Stimulated activated CD8-positive, alpha-beta memory T cell treated with anti-CD3 and anti-CD28 coated beads, Interleukin-15, amount 100 ng/mL, for 1 hour (primary cell): ENCODE measurements at regions not wholly inside any gene's neighbourhood (a gene's known extent, or its start where the extent isn't known, plus 50 kb on each side); places are given as distances from the start of the nearest gene placed in this dataset.
"Not testable (repeated sequence)": the region's sequence is repeated elsewhere in the genome, so short reads cannot be mapped to it uniquely, and the experiment has no call there.

ENCODE experiments used
- DNase-seq: peaks from one replicate; pipeline ENCODE4 v3.0.0-alpha.2; 2020; ENCODE audit warnings: low read depth

GRCh38 chr6:163867518-163868292 is 453.2 kb downstream of the QKI start:
- no peak for DNase-seq

- no peak for DNase-seq
Measured at GRCh38 chr6:163866192-163866591, 451.7 kb downstream of the QKI start.

DNA sequence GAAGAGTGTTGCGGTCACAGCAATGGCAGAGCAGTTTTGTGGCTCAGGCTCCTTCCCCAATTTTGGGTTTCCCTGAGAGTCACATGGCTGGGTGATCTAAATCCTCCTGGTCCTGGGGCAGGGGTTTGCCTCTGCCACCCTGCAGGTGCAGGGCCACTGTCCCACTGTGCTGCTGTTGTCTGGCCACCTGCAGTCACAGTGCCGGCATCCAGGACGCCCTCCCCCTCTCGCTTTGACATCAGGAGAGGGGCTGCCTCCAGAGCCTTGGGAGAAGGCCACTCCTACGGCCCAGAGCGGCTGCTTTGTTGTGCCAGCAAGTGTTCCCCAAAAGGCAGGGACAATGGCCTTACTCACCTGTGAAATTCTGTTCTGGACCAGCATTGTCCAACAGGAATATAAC is 449.0 kb downstream of the QKI start:
- DNase-seq = no peak

GRCh38 chr6:163862701-163863100 is 448.2 kb downstream of the QKI start:
- no peak for DNase-seq

DNA sequence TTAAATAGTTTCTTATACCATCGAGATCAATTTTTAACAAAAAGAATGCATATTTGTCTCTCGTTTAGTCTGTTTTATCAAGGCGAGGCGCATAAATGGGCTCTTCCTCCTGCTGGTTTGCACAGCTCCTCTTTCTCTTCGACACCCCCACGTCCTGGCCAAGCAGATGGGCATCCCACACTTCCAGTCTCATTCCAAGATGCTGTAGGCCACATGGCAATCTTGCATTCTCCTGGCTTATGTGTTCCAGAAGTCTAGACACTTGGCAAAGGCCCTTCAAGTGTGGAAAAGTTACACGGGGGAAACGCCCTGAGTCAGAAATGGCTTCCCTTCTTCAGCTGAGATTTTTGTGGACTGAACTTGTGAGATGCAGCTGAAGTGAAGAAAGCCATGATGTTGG is 447.1 kb downstream of the QKI start:
- DNase-seq = no peak

DNA sequence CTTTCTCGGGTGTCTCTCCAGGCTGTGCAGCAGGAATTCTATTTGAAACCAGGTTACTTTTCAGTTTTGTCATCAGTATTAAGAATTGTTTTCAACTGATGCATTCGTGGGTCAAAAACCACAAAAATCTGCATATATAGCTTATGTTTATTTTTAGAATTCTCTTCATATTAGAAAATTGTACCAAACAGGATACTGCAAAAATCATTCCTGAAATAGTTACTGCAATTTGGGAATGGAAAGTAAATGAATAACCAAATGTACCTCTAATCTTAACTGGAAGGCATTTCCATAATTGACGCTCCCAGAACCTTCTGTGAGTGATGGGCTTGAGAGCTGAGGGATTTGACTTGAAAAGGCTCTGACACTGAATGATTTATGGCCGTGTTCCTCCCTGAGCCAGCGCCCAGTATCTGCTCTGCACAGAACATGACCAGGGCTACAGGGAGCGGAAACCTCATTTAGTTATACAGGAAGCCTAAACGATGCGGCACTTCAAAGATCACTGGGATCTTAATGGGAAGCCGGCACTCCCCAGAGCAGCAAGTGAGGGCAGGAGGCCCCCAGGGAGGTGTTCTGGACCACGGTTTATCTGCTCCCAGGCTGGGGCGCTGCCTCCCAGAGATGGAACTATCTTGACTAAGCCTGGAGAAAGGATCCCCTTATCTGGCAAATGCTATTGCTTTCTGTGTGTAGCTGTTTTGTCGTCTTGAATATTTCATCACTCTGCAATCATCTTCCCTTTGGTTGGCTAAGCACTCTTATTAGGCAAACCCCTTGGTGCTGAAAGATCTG is 446.0 kb downstream of the QKI start:
- no peak for DNase-seq

- DNase-seq = not testable (repeated sequence)
Measured at GRCh38 chr6:163858870-163859269, 444.4 kb downstream of the QKI start.

GRCh38 chr6:163857421-163857820 is 442.9 kb downstream of the QKI start:
- DNase-seq = no peak

DNA sequence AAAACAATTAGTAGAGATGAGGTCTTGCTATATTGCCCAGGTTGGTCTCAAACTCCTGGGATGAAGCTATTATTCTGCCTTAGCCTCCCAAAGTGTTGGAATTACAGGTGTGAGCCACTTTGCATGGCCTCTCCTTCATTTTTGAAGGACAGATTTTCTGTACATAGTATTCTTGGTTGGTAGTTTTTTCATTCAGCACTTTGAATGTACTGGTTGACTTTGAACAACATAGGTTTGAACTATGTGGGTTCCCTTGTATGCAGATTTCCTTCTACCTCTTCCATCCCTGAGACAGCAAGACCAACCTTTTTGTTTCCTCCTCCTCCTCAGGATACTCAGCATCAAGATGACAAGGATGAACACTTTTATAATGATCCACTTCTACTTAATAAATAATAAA is 436.4 kb downstream of the QKI start:
- no peak for DNase-seq

GRCh38 chr6:163844761-163845160 is 430.2 kb downstream of the QKI start:
- no peak for DNase-seq

DNA sequence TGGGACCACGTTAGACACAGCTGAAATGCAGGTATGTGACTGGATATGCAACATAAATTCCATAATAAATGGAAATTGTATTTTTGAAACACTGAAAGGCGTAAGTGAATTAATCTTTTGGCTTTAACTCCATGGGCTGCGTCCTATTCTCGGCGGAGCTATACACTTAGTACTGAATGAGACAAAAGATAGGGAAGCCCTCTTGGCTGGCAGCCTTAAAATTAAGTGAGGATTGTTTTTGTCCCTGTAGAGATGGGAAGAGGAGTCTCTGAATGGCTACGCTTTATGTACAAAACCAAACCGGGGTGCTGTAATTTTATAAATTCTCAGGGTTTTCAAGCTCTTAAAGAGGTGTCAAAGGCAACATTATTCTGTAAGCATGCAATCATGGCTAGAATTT is 429.8 kb downstream of the QKI start:
- no peak for DNase-seq

DNA sequence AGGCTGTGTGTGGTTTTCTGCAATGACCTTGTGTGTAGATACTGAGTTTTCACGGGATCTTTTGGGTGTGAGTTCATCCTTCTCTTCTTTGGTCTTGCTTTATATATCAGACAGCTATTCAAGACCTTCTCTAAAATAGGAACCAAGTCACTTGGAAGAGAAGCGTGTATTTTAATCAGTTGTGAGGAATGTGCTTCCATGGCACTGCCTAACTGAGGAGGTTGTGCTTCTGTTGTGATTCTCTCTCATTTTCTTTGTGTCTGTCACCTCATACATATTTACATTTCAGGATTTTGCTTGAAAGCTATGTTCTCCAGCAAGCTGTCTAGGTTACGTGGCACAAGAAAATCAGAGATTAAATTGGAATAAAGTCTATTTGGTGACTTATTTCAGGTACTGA is 428.7 kb downstream of the QKI start:
- DNase-seq = no peak

- no peak for DNase-seq
Measured at GRCh38 chr6:163842467-163842866, 427.9 kb downstream of the QKI start.

DNA sequence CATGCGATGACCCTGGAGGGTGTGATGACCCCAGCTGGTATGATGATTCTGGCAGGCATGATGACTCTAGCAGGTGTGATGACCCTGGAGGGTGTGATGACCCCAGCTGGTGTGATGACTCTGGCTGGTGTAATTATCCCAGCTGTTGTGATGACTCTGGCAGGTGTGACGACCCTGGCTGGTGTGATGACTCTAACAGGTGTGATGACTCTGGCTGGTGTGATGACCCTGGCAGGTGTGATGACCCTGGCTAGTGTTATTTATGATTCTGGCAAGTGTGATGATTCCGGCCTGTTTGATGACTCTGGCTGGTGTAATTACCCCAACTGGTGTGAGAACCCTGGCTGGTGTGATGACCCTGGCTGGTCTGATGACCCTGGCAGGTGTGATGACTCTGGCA is 427.2 kb downstream of the QKI start:
- DNase-seq = no peak

DNA sequence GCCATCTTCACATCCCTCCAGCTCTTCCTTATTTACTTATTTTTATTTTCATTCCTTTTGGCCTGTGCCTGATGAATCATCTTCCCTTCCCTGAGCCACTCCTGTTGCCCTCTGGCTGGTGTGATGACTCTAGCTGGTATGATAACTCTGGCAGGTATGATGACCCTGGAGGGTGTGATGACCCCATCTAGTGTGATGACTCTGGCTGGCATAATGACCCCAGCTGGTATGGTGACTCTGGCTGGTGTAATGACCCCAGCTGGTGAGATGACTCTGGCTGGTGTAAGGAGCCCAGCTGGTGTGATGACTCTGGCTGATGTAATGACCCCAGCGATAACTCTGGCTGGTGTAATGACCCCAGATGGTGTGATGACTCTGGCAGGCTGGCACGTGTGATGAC is 426.8 kb downstream of the QKI start:
- no peak for DNase-seq

DNA sequence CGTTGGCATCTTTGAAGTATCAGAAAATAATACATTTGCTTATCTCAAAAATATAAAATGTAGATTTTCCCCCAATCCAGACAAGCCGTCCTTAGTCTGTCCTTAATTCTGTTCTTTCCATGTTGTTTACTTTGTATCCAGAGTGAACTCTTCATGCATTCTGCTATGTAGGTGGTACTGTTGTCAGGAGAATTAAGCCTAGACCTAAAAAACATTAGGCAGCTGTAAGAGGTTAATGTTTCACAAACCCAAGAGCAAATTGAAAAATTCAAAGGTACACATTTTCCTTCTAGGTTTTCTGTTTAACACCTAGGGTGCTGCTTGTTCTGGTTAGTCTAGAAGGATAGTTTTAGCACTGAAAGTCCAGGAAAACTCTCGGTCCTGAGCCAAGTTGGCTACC is 426.4 kb downstream of the QKI start:
- DNase-seq = no peak

GRCh38 chr6:163839296-163839695 is 424.8 kb downstream of the QKI start:
- DNase-seq = no peak

DNA sequence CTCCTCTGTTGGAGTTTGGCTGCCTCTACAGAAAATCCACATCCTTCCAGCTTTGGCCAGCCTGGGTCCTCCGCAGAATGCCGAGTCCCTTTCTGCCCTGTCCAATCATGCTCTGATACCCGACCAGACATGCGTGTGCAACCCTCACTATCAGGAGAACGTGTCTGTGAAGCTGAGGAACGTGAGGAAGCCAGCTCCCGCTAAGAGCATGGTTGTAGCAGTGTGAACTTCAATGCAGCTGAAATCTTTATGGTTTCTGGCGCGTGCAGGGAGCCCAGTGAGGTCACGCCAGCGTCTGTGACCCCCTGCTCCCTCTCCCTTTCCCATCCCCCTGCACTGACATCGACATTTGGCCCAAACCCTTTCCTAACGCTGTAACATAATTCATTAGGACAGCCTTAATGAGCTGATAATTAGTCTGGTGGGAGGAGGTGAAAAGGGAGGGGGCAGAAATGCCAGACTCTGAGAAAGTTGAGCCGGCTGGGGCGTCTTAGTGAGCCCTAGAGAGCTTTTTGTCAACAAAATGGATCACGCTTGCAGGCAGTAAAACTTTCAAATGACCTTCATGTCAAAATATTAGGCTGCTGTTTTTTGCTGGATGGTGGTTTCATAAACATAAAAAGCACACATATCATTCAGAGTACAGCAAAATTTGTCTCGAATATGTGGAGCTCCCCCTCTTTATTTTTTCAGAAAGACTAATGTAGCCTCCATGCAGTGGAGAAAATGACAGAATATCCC is 423.3 kb downstream of the QKI start:
- no peak for DNase-seq

- DNase-seq = no peak
Measured at GRCh38 chr6:163836876-163837690, 422.6 kb downstream of the QKI start.

GRCh38 chr6:163835439-163836171 is 421.1 kb downstream of the QKI start:
- no peak for DNase-seq

- no peak for DNase-seq
Measured at GRCh38 chr6:163834226-163834970, 419.9 kb downstream of the QKI start.
